ENCODE measurements at regions not wholly inside any gene's neighbourhood (a gene's known extent, or its start where the extent isn't known, plus 50 kb on each side); places are given as distances from the start of the nearest gene placed in this dataset.

- TF ChIP-seq ZNF664 (tag by site-specific recombination; IDR thresholded peaks at IDR 0.05) (no peak), ZNF449 (tag by site-specific recombination; IDR thresholded peaks at IDR 0.05) (no peak), ZNF148 (tag by site-specific recombination; IDR thresholded peaks at IDR 0.05; ENCODE audit: borderline replicate concordance) (no peak), BCL11B (tag by site-specific recombination; IDR thresholded peaks at IDR 0.05; ENCODE audit: low read depth) (no peak), CTCF (tag by site-specific recombination; IDR thresholded peaks at IDR 0.05) (no peak), SETDB1 (IDR thresholded peaks at IDR 0.05; ENCODE audit: insufficient read length, low read length) (no peak), ZIC2 (tag by site-specific recombination; IDR thresholded peaks at IDR 0.05) (no peak), OVOL3 (tag by site-specific recombination; IDR thresholded peaks at IDR 0.05) (no peak), ZNF488 (tag by site-specific recombination; IDR thresholded peaks at IDR 0.05) (no peak), TSHZ1 (tag by site-specific recombination; IDR thresholded peaks at IDR 0.05; ENCODE audit: borderline replicate concordance) (no peak), ZNF18 (tag by site-specific recombination; IDR thresholded peaks at IDR 0.05) (no peak), ZNF830 (tag by site-specific recombination; IDR thresholded peaks at IDR 0.05; ENCODE audit: low read depth) (no peak), ZNF311 (tag by site-specific recombination; IDR thresholded peaks at IDR 0.05; ENCODE audit: borderline replicate concordance) (no peak), ZBTB6 (tag by site-specific recombination; IDR thresholded peaks at IDR 0.05) (no peak), ZNF155 (tag by site-specific recombination; IDR thresholded peaks at IDR 0.05) (no peak), ZNF138 (tag by site-specific recombination; IDR thresholded peaks at IDR 0.05; ENCODE audit: borderline replicate concordance) (no peak), ZSCAN4 (tag by site-specific recombination; IDR thresholded peaks at IDR 0.05) (no peak), ZBTB26 (tag by site-specific recombination; optimal IDR thresholded peaks at IDR 0.05) (no peak)
- POLR2A ChIA-PET: no interaction called here
- H3K4me1 ChIP-seq (ENCODE audit: control insufficient read depth, insufficient read depth, low read length): no peaks in the 10 kb centered on the region; the same call in 1 of the 2 replicates
- no peaks in the 10 kb centered on the region for H3K9me3 ChIP-seq (ENCODE audit: control insufficient read depth, insufficient read depth, low read depth, low read length)
- H3K27ac ChIP-seq (ENCODE audit: extremely low read depth, low read depth, low read length): no peak overlapping the region
- no peaks in the 10 kb centered on the region for H3K36me3 ChIP-seq (ENCODE audit: control insufficient read depth in 2 of 2, insufficient read depth in 1 of 2, low read length in 2 of 2)
- CTCF ChIA-PET: interaction anchor here (1.0 to 1.2 kb wide), 3 partner anchors 18 to 285 kb away, joined by 3 to 4 read pairs (median 3); no protein-coding TSS in a partner anchor
- no peak overlapping the region for H3K4me3 ChIP-seq (ENCODE audit: low read depth, low read length)
These were observed 496.9 kb downstream of the CCSER2 start for GRCh38 chr10:84825330-84825729.
